GM13977 (cell line): ENCODE measurements at regions not wholly inside any gene's neighbourhood (a gene's known extent, or its start where the extent isn't known, plus 50 kb on each side); places are given as distances from the start of the nearest gene placed in this dataset.
"Not testable (repeated sequence)": the region's sequence is repeated elsewhere in the genome, so short reads cannot be mapped to it uniquely, and the experiment has no call there.

ENCODE experiments used
- DNase-seq: peaks from one replicate; pipeline ENCODE4 v3.0.0; 2012; ENCODE audit warnings: low spot score
- CTCF ChIP-seq: IDR thresholded peaks from 2 replicates; pipeline ENCODE4 v1.5.1; 2012; ENCODE audit warnings: mild to moderate bottlenecking, control low read depth; ENCODE audit not compliant: insufficient read depth; ENCODE audit errors: extremely low read depth, missing control alignments
- in situ Hi-C: fragments of 300-500 bp; cut with MboI; formaldehyde crosslinking; loops from one replicate; pipeline ENCODE4 v1.12.0; 2022; ENCODE audit warnings: low sequenced_read_pairs, low pct_unique_long_range_greater_than_20kb, mixed read lengths, inconsistent platforms; ENCODE audit not compliant: unreplicated experiment

- in situ Hi-C loops: no loop called here
- no peak for DNase-seq
- TF ChIP-seq CTCF: no peak
Measured at GRCh38 chr20:60186412-60186811, 228.2 kb downstream of the CDH26 start.

GRCh38 chr20:60187683-60188082, 229.5 kb downstream of the CDH26 start:
- DNase-seq: no peak
- no peak for TF ChIP-seq CTCF
- in situ Hi-C loops: no loop called here

- DNase-seq: no peak
- in situ Hi-C loops: no loop called here
- TF ChIP-seq CTCF: no peak
Measured at GRCh38 chr20:60191014-60191413, 232.8 kb downstream of the CDH26 start.

- TF ChIP-seq CTCF: no peak
- in situ Hi-C loops: no loop called here
- DNase-seq: no peak
Measured at GRCh38 chr20:60192326-60192725, 234.1 kb downstream of the CDH26 start.

GRCh38 chr20:60199132-60199531, 240.9 kb downstream of the CDH26 start:
- in situ Hi-C loops, DNase-seq: not testable (repeated sequence)

GRCh38 chr20:60199866-60200265, 241.6 kb downstream of the CDH26 start:
- in situ Hi-C loops: no loop called here
- no peak for DNase-seq
- TF ChIP-seq CTCF: no peak

GRCh38 chr20:60200305-60200918, 242.2 kb downstream of the CDH26 start:
- DNase-seq: no peak
- in situ Hi-C loops: no loop called here
- no peak for TF ChIP-seq CTCF
